Parathyroid adenoma (tissue), 2 donors: ENCODE measurements at regions not wholly inside any gene's neighbourhood (a gene's known extent, or its start where the extent isn't known, plus 50 kb on each side); places are given as distances from the start of the nearest gene placed in this dataset.

Source experiments
- H2AFZ ChIP-seq: fragments of 300-600 bp; sonication (generic); one replicate; pipeline ENCODE4 v1.7.0; 2017; ENCODE audit warnings: antibody characterized with exemption, mild to moderate bottlenecking
- H3K27ac ChIP-seq: fragments of 300-600 bp; sonication (generic); one replicate; pipeline ENCODE4 v1.7.0; 2017
- H3K27me3 ChIP-seq: fragments of 300-600 bp; sonication (generic); one replicate; pipeline ENCODE4 v1.7.0; 2017; ENCODE audit warnings: low read length; ENCODE audit not compliant: control insufficient read depth, insufficient read depth
- H3K36me3 ChIP-seq: fragments of 300-600 bp; sonication (generic); one replicate; pipeline ENCODE4 v1.7.0; 2017; ENCODE audit warnings: low read length; ENCODE audit not compliant: control insufficient read depth, insufficient read depth
- H3K4me1 ChIP-seq: fragments of 300-600 bp; sonication (generic); one replicate; pipeline ENCODE4 v1.7.0; 2017; ENCODE audit warnings: control low read depth
- H3K4me2 ChIP-seq: fragments of 300-600 bp; sonication (generic); one replicate; pipeline ENCODE4 v1.7.0; 2017; ENCODE audit warnings: low read length
- H3K4me3 ChIP-seq: fragments of 300-600 bp; sonication (generic); one replicate; pipeline ENCODE4 v1.7.0; 2017; ENCODE audit warnings: low read depth, low read length
- H3K79me2 ChIP-seq: fragments of 300-600 bp; sonication (generic); one replicate; pipeline ENCODE4 v1.7.0; 2017; ENCODE audit warnings: control low read depth
- H3K9ac ChIP-seq: fragments of 300-600 bp; sonication (generic); one replicate; pipeline ENCODE4 v1.7.0; 2017; ENCODE audit warnings: mild to moderate bottlenecking
- H3K9me3 ChIP-seq: fragments of 300-600 bp; sonication (generic); one replicate; pipeline ENCODE4 v1.7.0; 2017; ENCODE audit warnings: low read length; ENCODE audit not compliant: control insufficient read depth
- TF ChIP-seq, protein P1 (sequence below): fragments of 300-600 bp; sonication (generic); IDR thresholded peaks from one replicate; pipeline ENCODE4 v1.7.0; 2017; ENCODE audit warnings: antibody characterized with exemption, mild to moderate bottlenecking
- donor health status: primary hyperparathyroidism.

DNA sequence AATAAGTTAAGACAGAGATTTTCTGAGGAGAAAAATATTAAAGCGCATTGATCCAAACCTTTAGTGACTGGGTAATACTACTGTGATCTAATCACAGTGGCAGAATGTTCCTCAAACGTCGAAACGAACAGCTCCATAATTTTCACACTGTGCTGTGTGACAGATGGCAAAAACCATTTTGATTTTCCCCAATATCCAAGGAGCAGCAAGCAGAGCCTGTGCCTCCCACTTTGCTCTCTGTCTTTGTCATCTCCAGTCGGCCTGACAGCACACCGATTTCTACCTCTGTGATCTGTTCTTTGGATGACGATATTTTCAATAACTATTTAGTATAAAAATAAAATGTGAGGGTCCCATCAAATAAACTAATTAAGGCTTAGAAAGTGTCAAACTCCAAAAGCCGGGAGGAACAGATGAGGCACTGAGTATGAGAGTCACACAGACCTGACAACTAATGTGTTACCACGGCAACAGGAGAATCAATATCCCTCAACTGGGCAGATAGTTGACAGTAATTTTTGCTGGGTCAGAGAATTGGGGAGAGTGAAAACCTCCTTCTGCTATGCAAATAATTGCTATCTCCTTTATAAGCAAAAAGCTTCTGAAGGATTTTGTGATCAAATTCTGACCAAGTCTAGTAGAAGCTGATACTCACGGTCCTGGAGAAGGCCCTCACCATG lies 489.1 kb upstream of the CFAP20DC start:
- Histone ChIP-seq H3K4me3 (no peak overlapping the region), H3K27ac (no peak overlapping the region), H3K36me3 (no peaks in the 10 kb centered on the region), H3K27me3 (no peaks in the 10 kb centered on the region), H3K4me1 (no peaks in the 10 kb centered on the region), H3K9ac (no peak overlapping the region), H3K9me3 (no peaks in the 10 kb centered on the region), H3K4me2 (no peak overlapping the region), H3K79me2 (no peaks in the 10 kb centered on the region), H2AFZ (no peak overlapping the region)
- TF ChIP-seq, protein P1, sequence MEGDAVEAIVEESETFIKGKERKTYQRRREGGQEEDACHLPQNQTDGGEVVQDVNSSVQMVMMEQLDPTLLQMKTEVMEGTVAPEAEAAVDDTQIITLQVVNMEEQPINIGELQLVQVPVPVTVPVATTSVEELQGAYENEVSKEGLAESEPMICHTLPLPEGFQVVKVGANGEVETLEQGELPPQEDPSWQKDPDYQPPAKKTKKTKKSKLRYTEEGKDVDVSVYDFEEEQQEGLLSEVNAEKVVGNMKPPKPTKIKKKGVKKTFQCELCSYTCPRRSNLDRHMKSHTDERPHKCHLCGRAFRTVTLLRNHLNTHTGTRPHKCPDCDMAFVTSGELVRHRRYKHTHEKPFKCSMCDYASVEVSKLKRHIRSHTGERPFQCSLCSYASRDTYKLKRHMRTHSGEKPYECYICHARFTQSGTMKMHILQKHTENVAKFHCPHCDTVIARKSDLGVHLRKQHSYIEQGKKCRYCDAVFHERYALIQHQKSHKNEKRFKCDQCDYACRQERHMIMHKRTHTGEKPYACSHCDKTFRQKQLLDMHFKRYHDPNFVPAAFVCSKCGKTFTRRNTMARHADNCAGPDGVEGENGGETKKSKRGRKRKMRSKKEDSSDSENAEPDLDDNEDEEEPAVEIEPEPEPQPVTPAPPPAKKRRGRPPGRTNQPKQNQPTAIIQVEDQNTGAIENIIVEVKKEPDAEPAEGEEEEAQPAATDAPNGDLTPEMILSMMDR: no peak

DNA sequence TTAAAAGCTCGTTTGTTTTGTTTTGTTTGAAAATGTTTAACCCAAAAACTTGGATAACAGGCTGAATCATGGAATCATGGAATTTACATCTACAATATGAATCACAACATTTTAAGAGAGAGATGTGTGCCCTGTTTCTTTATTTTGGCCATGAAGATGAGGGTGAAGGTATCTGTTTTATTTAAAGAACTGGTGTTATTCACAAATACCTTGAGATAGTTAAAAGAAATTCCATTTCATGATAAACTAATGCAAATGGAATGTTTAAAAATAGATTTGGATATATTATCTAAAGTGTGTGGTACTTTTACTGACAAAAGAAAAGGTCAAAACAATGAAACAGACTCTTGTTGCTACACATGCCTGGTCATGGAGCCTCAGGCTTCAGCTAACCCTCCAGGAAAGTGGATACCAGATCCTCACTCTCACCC lies 486.0 kb upstream of the CFAP20DC start:
- no peak overlapping the region for H3K4me2 ChIP-seq
- no peaks in the 10 kb centered on the region for H3K4me1 ChIP-seq
- H3K4me3 ChIP-seq: no peak overlapping the region
- H2AFZ ChIP-seq: no peak overlapping the region
- no peaks in the 10 kb centered on the region for H3K9me3 ChIP-seq
- H3K79me2 ChIP-seq: no peaks in the 10 kb centered on the region
- TF ChIP-seq, protein P1: no peak
- no peak overlapping the region for H3K9ac ChIP-seq
- H3K36me3 ChIP-seq: no peaks in the 10 kb centered on the region
- H3K27ac ChIP-seq: no peak overlapping the region
- H3K27me3 ChIP-seq: no peaks in the 10 kb centered on the region

DNA sequence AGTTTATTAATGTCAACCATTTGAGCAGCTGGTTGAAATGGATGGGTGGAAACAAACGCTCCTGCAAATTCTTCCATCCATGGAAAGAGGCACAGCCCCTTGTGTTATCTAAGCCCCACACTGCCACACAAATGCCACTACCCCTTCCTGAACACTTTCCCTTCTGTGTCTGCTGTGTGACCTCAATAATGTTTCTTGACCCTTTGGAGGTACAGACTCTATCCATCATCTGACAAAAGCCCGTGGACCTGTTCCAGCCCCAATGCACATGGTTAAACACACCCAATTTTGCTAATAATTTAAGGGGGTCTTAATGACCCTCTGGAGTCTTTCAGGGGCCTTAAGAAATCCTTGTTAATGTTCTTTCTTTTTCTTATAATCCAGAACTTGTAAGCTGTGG lies 482.2 kb upstream of the CFAP20DC start:
- Histone ChIP-seq H3K27me3 (no peaks in the 10 kb centered on the region), H3K9ac (no peak overlapping the region), H3K4me3 (no peak overlapping the region), H3K79me2 (no peaks in the 10 kb centered on the region), H3K27ac (no peak overlapping the region), H3K4me2 (no peak overlapping the region), H2AFZ (no peak overlapping the region), H3K9me3 (no peaks in the 10 kb centered on the region), H3K4me1 (no peaks in the 10 kb centered on the region), H3K36me3 (no peaks in the 10 kb centered on the region)
- TF ChIP-seq, protein P1: no peak

GRCh38 chr3:59531066-59531745 lies 481.4 kb upstream of the CFAP20DC start:
- no peaks in the 10 kb centered on the region for H3K9me3 ChIP-seq
- H3K4me2 ChIP-seq: no peak overlapping the region
- H3K27me3 ChIP-seq: no peaks in the 10 kb centered on the region
- no peaks in the 10 kb centered on the region for H3K36me3 ChIP-seq
- no peak overlapping the region for H3K4me3 ChIP-seq
- no peaks in the 10 kb centered on the region for H3K4me1 ChIP-seq
- H2AFZ ChIP-seq: no peak overlapping the region
- no peak overlapping the region for H3K27ac ChIP-seq
- TF ChIP-seq, protein P1: no peak
- no peaks in the 10 kb centered on the region for H3K79me2 ChIP-seq
- H3K9ac ChIP-seq: no peak overlapping the region

DNA sequence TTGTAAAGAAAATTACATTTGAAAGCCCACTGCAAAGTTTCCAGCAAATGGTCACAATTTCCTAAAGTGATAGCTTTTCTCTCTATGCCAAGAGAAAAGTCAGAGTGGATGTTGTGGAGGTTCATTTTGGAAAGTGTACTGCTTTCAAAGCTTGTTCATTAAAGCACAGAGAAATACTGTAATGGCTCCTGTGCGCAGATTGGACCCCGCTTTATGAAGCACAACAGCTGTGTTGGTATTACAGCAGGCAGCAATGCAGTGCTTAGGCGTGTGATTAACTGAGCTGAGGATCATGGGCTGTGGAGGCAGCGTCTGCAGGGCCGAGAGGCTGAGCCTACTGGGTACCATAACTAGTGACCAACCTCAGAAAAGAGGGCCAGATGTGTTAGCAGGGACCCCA lies 478.4 kb upstream of the CFAP20DC start:
- Histone ChIP-seq H3K4me2 (no peak overlapping the region), H3K9me3 (no peaks in the 10 kb centered on the region), H3K4me1 (no peaks in the 10 kb centered on the region), H3K79me2 (no peaks in the 10 kb centered on the region), H3K27me3 (no peaks in the 10 kb centered on the region), H3K4me3 (no peak overlapping the region), H2AFZ (no peak overlapping the region), H3K9ac (no peak overlapping the region), H3K27ac (no peak overlapping the region), H3K36me3 (no peaks in the 10 kb centered on the region)
- TF ChIP-seq, protein P1: no peak
